ENCODE measurements at regions not wholly inside any gene's neighbourhood (a gene's known extent, or its start where the extent isn't known, plus 50 kb on each side); places are given as distances from the start of the nearest gene placed in this dataset.

GRCh38 chr4:148934926-148935578 is 492.8 kb upstream of the NR3C2 start:
- Histone ChIP-seq H3K4me3 (ENCODE audit: low read length) (no peak overlapping the region), H3K9me3 (ENCODE audit: control insufficient read depth, insufficient read depth, low read length) (no peaks in the 10 kb centered on the region), H3F3A (ENCODE audit: control insufficient read depth, insufficient read depth) (no peaks in the 10 kb centered on the region), H3K9me2 (replicated peaks; ENCODE audit: control insufficient read depth, low read length) (no peaks in the 10 kb centered on the region), H3K79me2 (ENCODE audit: control insufficient read depth, low read length) (no peaks in the 10 kb centered on the region), H3K27ac (ENCODE audit: low read depth, low read length) (no peak overlapping the region), H3K27me3 (ENCODE audit: control insufficient read depth, low read length) (no peaks in the 10 kb centered on the region), H3K4me1 (ENCODE audit: control insufficient read depth, low read length) (peaks cover 10% of the 10 kb centered on the region), H3K4me2 (ENCODE audit: low read length) (no peak overlapping the region), H3K36me3 (ENCODE audit: control insufficient read depth, low read length) (no peaks in the 10 kb centered on the region), H4K20me1 (ENCODE audit: control insufficient read depth, insufficient read depth, low read depth, low read length) (no peaks in the 10 kb centered on the region)
- TF ChIP-seq CTCF (IDR thresholded peaks at IDR 0.05; ENCODE audit: low read depth, low read length, poor library complexity, severe bottlenecking) (no peak), EZH2phosphoT487 (IDR thresholded peaks at IDR 0.05; ENCODE audit: borderline replicate concordance, low read length) (no peak)

GRCh38 chr4:148926276-148927260 is 484.4 kb upstream of the NR3C2 start:
- TF ChIP-seq EZH2phosphoT487 (IDR thresholded peaks at IDR 0.05; ENCODE audit: borderline replicate concordance, low read length) (no peak), CTCF (IDR thresholded peaks at IDR 0.05; ENCODE audit: low read depth, low read length, poor library complexity, severe bottlenecking) (no peak)
- Histone ChIP-seq H4K20me1 (ENCODE audit: control insufficient read depth, insufficient read depth, low read depth, low read length) (no peaks in the 10 kb centered on the region), H3K36me3 (ENCODE audit: control insufficient read depth, low read length) (no peaks in the 10 kb centered on the region), H3F3A (ENCODE audit: control insufficient read depth, insufficient read depth) (no peaks in the 10 kb centered on the region), H3K27me3 (ENCODE audit: control insufficient read depth, low read length) (no peaks in the 10 kb centered on the region), H3K9me2 (replicated peaks; ENCODE audit: control insufficient read depth, low read length) (no peaks in the 10 kb centered on the region), H3K4me3 (ENCODE audit: low read length) (no peak overlapping the region), H3K79me2 (ENCODE audit: control insufficient read depth, low read length) (no peaks in the 10 kb centered on the region), H3K4me2 (ENCODE audit: low read length) (no peak overlapping the region), H3K4me1 (ENCODE audit: control insufficient read depth, low read length) (no peaks in the 10 kb centered on the region), H3K9me3 (ENCODE audit: control insufficient read depth, insufficient read depth, low read length) (peaks cover 3% of the 10 kb centered on the region; the same call in 1 of the 2 replicates), H3K27ac (ENCODE audit: low read depth, low read length) (no peak overlapping the region)

- Histone ChIP-seq H3K4me2 (ENCODE audit: low read length) (no peak overlapping the region), H3K27me3 (ENCODE audit: control insufficient read depth, low read length) (no peaks in the 10 kb centered on the region), H3K36me3 (ENCODE audit: control insufficient read depth, low read length) (no peaks in the 10 kb centered on the region), H3K9me2 (replicated peaks; ENCODE audit: control insufficient read depth, low read length) (no peaks in the 10 kb centered on the region), H3K27ac (ENCODE audit: low read depth, low read length) (no peak overlapping the region), H3K4me3 (ENCODE audit: low read length) (no peak overlapping the region), H3K79me2 (ENCODE audit: control insufficient read depth, low read length) (no peaks in the 10 kb centered on the region), H3K9me3 (ENCODE audit: control insufficient read depth, insufficient read depth, low read length) (peaks cover 3% of the 10 kb centered on the region; the same call in 1 of the 2 replicates), H3K4me1 (ENCODE audit: control insufficient read depth, low read length) (no peaks in the 10 kb centered on the region), H3F3A (ENCODE audit: control insufficient read depth, insufficient read depth) (no peaks in the 10 kb centered on the region), H4K20me1 (ENCODE audit: control insufficient read depth, insufficient read depth, low read depth, low read length) (no peaks in the 10 kb centered on the region)
- no peak for TF ChIP-seq EZH2phosphoT487 (IDR thresholded peaks at IDR 0.05; ENCODE audit: borderline replicate concordance, low read length)
- no peak for TF ChIP-seq CTCF (IDR thresholded peaks at IDR 0.05; ENCODE audit: low read depth, low read length, poor library complexity, severe bottlenecking)
Observed at GRCh38 chr4:148923881-148924280, 481.7 kb upstream of the NR3C2 start.
